ENCODE measurements at regions not wholly inside any gene's neighbourhood (a gene's known extent, or its start where the extent isn't known, plus 50 kb on each side); places are given as distances from the start of the nearest gene placed in this dataset.

- TF ChIP-seq, protein P1, sequence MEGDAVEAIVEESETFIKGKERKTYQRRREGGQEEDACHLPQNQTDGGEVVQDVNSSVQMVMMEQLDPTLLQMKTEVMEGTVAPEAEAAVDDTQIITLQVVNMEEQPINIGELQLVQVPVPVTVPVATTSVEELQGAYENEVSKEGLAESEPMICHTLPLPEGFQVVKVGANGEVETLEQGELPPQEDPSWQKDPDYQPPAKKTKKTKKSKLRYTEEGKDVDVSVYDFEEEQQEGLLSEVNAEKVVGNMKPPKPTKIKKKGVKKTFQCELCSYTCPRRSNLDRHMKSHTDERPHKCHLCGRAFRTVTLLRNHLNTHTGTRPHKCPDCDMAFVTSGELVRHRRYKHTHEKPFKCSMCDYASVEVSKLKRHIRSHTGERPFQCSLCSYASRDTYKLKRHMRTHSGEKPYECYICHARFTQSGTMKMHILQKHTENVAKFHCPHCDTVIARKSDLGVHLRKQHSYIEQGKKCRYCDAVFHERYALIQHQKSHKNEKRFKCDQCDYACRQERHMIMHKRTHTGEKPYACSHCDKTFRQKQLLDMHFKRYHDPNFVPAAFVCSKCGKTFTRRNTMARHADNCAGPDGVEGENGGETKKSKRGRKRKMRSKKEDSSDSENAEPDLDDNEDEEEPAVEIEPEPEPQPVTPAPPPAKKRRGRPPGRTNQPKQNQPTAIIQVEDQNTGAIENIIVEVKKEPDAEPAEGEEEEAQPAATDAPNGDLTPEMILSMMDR (IDR thresholded peaks at IDR 0.05; ENCODE audit: low read depth, low read length) = no peak
- no peak for TF ChIP-seq EZH2phosphoT487 (IDR thresholded peaks at IDR 0.05; ENCODE audit: low read depth)
These were observed 408.4 kb downstream of the BUD13 start for GRCh38 chr11:116364348-116364747.

Data from OCI-LY3 (cell line).